Endothelial cell of umbilical vein (primary cell): ENCODE measurements at regions not wholly inside any gene's neighbourhood (a gene's known extent, or its start where the extent isn't known, plus 50 kb on each side); places are given as distances from the start of the nearest gene placed in this dataset.

ENCODE experiments used
- CTCF ChIP-seq, 2 donors: IDR thresholded peaks; 1 replicate in 1 of 2; 2 replicates in 1 of 2; pipeline ENCODE4 v1.5.1; 2011; ENCODE audit warnings: low read length in 2 of 2, mild to moderate bottlenecking in 2 of 2, moderate library complexity in 2 of 2, control low read depth in 1 of 2, inconsistent platforms in 1 of 2, low read depth in 1 of 2; ENCODE audit not compliant: insufficient read depth in 1 of 2; ENCODE audit errors: extremely low read depth in 1 of 2
- EZH2 ChIP-seq: IDR thresholded peaks from 2 replicates; pipeline ENCODE4 v1.6.1; 2012; ENCODE audit warnings: borderline replicate concordance, low read depth, mild to moderate bottlenecking, moderate library complexity, low read length, inconsistent platforms; ENCODE audit not compliant: severe bottlenecking
- FOS ChIP-seq: IDR thresholded peaks from 2 replicates; pipeline ENCODE4 v1.6.1; 2011; ENCODE audit warnings: mild to moderate bottlenecking, low read length, moderate library complexity, borderline replicate concordance; ENCODE audit not compliant: insufficient read depth
- JUN ChIP-seq: IDR thresholded peaks from 2 replicates; pipeline ENCODE4 v1.6.1; 2011; ENCODE audit warnings: borderline replicate concordance, low read depth; ENCODE audit not compliant: insufficient read length, insufficient read depth
- MAX ChIP-seq: IDR thresholded peaks from 2 replicates; pipeline ENCODE4 v1.6.1; 2011; ENCODE audit not compliant: insufficient read depth, insufficient read length
- MYC ChIP-seq: IDR thresholded peaks from one replicate; pipeline ENCODE4 v1.6.1; 2011; ENCODE audit warnings: mild to moderate bottlenecking, low read depth, low read length
- POLR2A ChIP-seq: IDR thresholded peaks from 2 replicates; pipeline ENCODE4 v1.6.1; 2012; ENCODE audit warnings: low read depth, mild to moderate bottlenecking, control low read depth, low read length
- POLR2AphosphoS5 ChIP-seq: IDR thresholded peaks from 2 replicates; pipeline ENCODE4 v1.6.1; 2012; ENCODE audit warnings: low read depth, mild to moderate bottlenecking, control low read depth, low read length, moderate library complexity; ENCODE audit not compliant: insufficient read depth

DNA sequence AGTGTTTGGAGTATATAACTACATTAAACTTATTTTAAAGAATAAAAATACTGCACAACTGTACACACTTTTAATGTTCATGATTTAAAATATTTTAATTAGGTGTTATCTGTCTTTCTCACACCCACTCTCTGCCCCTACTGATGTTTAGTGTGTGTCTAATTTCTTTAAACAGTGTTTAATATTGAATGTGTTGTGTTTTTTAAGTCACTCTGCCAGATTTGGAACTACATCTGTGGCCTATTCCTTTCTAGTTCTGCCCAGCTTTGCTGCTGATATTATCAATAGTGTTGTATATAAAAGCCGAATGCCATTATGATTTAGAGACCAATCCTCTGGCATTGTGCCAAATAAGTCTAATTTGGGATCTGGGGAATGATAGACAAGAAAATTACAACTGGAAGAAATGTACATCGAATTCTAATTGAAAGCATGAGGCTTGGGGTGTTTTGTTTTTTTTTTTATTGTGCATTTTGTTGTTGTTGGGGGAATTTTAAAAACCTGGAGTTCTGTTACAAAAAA lies 398.0 kb downstream of the CPS1 start:
- TF ChIP-seq CTCF (IDR thresholded peaks at IDR 0.05; ENCODE audit: extremely low read depth in 1 of 2, insufficient read depth in 1 of 2, low read depth in 1 of 2, low read length in 2 of 2) (no peak), EZH2 (no peak), POLR2A (no peak), POLR2AphosphoS5 (no peak), MAX (no peak), JUN (no peak), FOS (no peak), MYC (no peak)
